ENCODE measurements at regions not wholly inside any gene's neighbourhood (a gene's known extent, or its start where the extent isn't known, plus 50 kb on each side); places are given as distances from the start of the nearest gene placed in this dataset.

GRCh38 chr6:67391955-67392354 is 1243.1 kb upstream of the ADGRB3 start:
- intact Hi-C loops (cut with micrococcal nuclease), result no loop called here
- Histone ChIP-seq H4K20me1 (ENCODE audit: low read length) (no peaks in the 10 kb centered on the region), H3K9me3 (ENCODE audit: low read length) (no peaks in the 10 kb centered on the region), H2AFZ (ENCODE audit: low read length) (no peak overlapping the region), H3K9me2 (replicated peaks; ENCODE audit: low read length) (no peaks in the 10 kb centered on the region), H3K36me3 (ENCODE audit: low read depth, low read length) (no peaks in the 10 kb centered on the region), H3K27ac (ENCODE audit: low read length) (no peak overlapping the region), H3K4me3 (ENCODE audit: low read length) (no peak overlapping the region), H3K79me2 (ENCODE audit: low read length) (no peaks in the 10 kb centered on the region), H3K9ac (ENCODE audit: low read length) (no peak overlapping the region), H3K4me1 (ENCODE audit: insufficient read depth, low read length) (no peaks in the 10 kb centered on the region; the same call in 1 of the 2 replicates), H3K27me3 (ENCODE audit: low read length) (no peaks in the 10 kb centered on the region), H3F3A (ENCODE audit: low read length, unreplicated experiment) (no peaks in the 10 kb centered on the region), H3K4me2 (ENCODE audit: low read length) (no peak overlapping the region)
- no peak for DNase-seq
- no TSS peak for BruUV-seq (replicated peaks)
- ATAC-seq, result no peak
- no peak for TF ChIP-seq EZH2 (IDR thresholded peaks at IDR 0.05; ENCODE audit: low read length, unreplicated experiment)
- TF ChIP-seq CTCF (conservative IDR thresholded peaks at IDR 0.05; ENCODE audit: low read depth, low read length), result no peak
- TF ChIP-seq EZH2phosphoT487 (IDR thresholded peaks at IDR 0.05; ENCODE audit: borderline replicate concordance, low read length), result no peak
- CTCF ChIA-PET, result no interaction called here
- POLR2A ChIA-PET (ENCODE audit: unreplicated experiment), result no interaction called here

DNA sequence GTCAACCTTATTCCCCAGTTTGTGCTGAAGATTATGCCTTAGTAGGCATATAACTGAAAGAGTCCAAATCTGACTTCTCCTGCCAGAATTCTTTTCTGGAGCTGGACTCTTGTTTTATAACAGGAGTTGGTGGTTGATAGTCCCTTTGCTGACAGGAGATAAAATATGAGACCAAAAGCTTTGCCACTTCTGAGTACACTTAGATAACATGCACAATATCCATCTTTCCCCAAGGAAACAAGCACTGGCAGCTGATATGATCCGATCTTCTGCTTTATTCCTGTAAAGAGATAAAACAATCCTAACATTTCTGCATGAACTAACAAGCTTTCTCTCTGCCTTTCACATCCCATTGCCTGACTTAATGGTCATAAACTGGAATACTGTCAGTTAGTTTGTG is 1265.4 kb upstream of the ADGRB3 start:
- ATAC-seq (no peak), DNase-seq (no peak)
- POLR2A ChIA-PET (ENCODE audit: unreplicated experiment), result no interaction called here
- H2AFZ ChIP-seq (ENCODE audit: low read length), result no peak overlapping the region
- H4K20me1 ChIP-seq (ENCODE audit: low read length), result no peaks in the 10 kb centered on the region
- no peaks in the 10 kb centered on the region for H3K4me1 ChIP-seq (ENCODE audit: insufficient read depth, low read length)
- H3K36me3 ChIP-seq (ENCODE audit: low read depth, low read length), result no peaks in the 10 kb centered on the region
- no peak overlapping the region for H3K27ac ChIP-seq (ENCODE audit: low read length)
- H3K9me2 ChIP-seq (replicated peaks; ENCODE audit: low read length), result no peaks in the 10 kb centered on the region
- H3K79me2 ChIP-seq (ENCODE audit: low read length), result no peaks in the 10 kb centered on the region
- no peak overlapping the region for H3K4me3 ChIP-seq (ENCODE audit: low read length)
- TF ChIP-seq EZH2phosphoT487 (IDR thresholded peaks at IDR 0.05; ENCODE audit: borderline replicate concordance, low read length) (no peak), EZH2 (IDR thresholded peaks at IDR 0.05; ENCODE audit: low read length, unreplicated experiment) (no peak), CTCF (conservative IDR thresholded peaks at IDR 0.05; ENCODE audit: low read depth, low read length) (no peak)
- H3K27me3 ChIP-seq (ENCODE audit: low read length), result no peaks in the 10 kb centered on the region
- intact Hi-C loops (cut with micrococcal nuclease), result no loop called here
- CTCF ChIA-PET, result no interaction called here
- H3F3A ChIP-seq (ENCODE audit: low read length, unreplicated experiment), result no peaks in the 10 kb centered on the region
- BruUV-seq (replicated peaks), result no TSS peak
- H3K9me3 ChIP-seq (ENCODE audit: low read length), result no peaks in the 10 kb centered on the region
- no peak overlapping the region for H3K9ac ChIP-seq (ENCODE audit: low read length)
- H3K4me2 ChIP-seq (ENCODE audit: low read length), result no peak overlapping the region

DNA sequence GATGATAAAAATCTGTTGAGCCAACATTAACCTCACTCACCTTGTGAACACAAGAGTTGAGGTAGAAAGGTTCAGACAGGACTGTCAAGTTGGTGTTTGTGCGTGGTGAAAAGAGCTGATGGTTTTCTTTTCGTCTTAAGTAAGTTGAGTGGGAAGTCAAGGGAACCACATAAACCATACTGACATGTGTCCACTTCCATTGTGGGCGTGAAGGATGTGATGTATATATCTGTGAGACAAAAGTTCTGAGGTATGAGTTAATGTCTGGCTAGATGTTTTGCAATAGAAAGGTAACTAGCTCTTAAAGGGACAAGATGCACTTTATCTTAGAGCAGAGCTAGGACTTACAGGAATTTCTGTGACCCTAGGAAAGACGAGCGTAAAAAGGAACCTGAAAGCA is 1272.1 kb upstream of the ADGRB3 start:
- BruUV-seq (replicated peaks), result no TSS peak
- Histone ChIP-seq H3K9me3 (ENCODE audit: low read length) (no peaks in the 10 kb centered on the region), H2AFZ (ENCODE audit: low read length) (no peak overlapping the region), H4K20me1 (ENCODE audit: low read length) (no peaks in the 10 kb centered on the region), H3F3A (ENCODE audit: low read length, unreplicated experiment) (no peaks in the 10 kb centered on the region), H3K4me2 (ENCODE audit: low read length) (no peak overlapping the region), H3K36me3 (ENCODE audit: low read depth, low read length) (no peaks in the 10 kb centered on the region), H3K4me3 (ENCODE audit: low read length) (no peak overlapping the region), H3K27me3 (ENCODE audit: low read length) (no peaks in the 10 kb centered on the region), H3K4me1 (ENCODE audit: insufficient read depth, low read length) (no peaks in the 10 kb centered on the region), H3K9me2 (replicated peaks; ENCODE audit: low read length) (no peaks in the 10 kb centered on the region), H3K79me2 (ENCODE audit: low read length) (no peaks in the 10 kb centered on the region), H3K27ac (ENCODE audit: low read length) (no peak overlapping the region), H3K9ac (ENCODE audit: low read length) (no peak overlapping the region)
- DNase-seq, result no peak
- no peak for ATAC-seq
- intact Hi-C loops (cut with micrococcal nuclease), result no loop called here
- TF ChIP-seq EZH2 (IDR thresholded peaks at IDR 0.05; ENCODE audit: low read length, unreplicated experiment) (no peak), EZH2phosphoT487 (IDR thresholded peaks at IDR 0.05; ENCODE audit: borderline replicate concordance, low read length) (no peak), CTCF (conservative IDR thresholded peaks at IDR 0.05; ENCODE audit: low read depth, low read length) (no peak)
- ChIA-PET CTCF (interaction anchor here (0.5 kb wide), 1 partner anchor 589 kb away, joined by 4 read pairs; no protein-coding TSS in a partner anchor), POLR2A (ENCODE audit: unreplicated experiment) (no interaction called here)
